K562 (cell line): ENCODE measurements at regions not wholly inside any gene's neighbourhood (a gene's known extent, or its start where the extent isn't known, plus 50 kb on each side); places are given as distances from the start of the nearest gene placed in this dataset.

Experiments used
- ATAC-seq: fragments of 200-7000 bp; cut with Tn5 transposase; 3 replicates; pipeline ENCODE4 v1.9.1; 2020; ENCODE audit warnings: moderate library complexity
- BruUV-seq: library from RNA; stranded (reverse); fragments of 400-500 nt; replicated peaks from 2 replicates; lab custom pipeline; 2021; lab: Mats Ljungman, UMichigan
- CTCF ChIA-PET: fragments of 300-600 bp; formaldehyde crosslinking; extraction: SDS; loops from one replicate; lab custom pipeline; 2021; ENCODE audit warnings: low intra/inter-chr PET ratio; lab: Yijun Ruan, JAX
- POLR2A ChIA-PET: fragments of 300-600, 350-650 bp; sonication (Branson Sonifier 250); formaldehyde crosslinking; extraction: SDS; loops from one replicate; lab custom pipeline; 2021; ENCODE audit warnings: antibody characterized with exemption, inconsistent platforms; lab: Yijun Ruan, JAX
- DNase-seq, 4 experiments: peaks; one replicate each; pipeline versions ENCODE4 v3.0.0 to v3.0.0-alpha.2; 2011 to 2018; ENCODE audit warnings: low spot score in 3 of 4, mixed read lengths in 3 of 4; ENCODE audit errors: extremely low read depth in 1 of 4
- FAIRE-seq: peaks from 2 replicates; lab custom pipeline; 2011; peaks lifted over from hg19 to GRCh38; lab: Jason Lieb, UNC
- H2AFZ ChIP-seq: 2 replicates; pipeline ENCODE4 v1.6.0; 2011; ENCODE audit warnings: low read depth, low read length, control low read depth, inconsistent platforms
- H3K27ac ChIP-seq: fragments of 200-600 bp; 3 replicates; pipeline ENCODE4 v1.8.0; 2011; ENCODE audit warnings: low read depth, mild to moderate bottlenecking, control low read depth, inconsistent platforms, low read length, moderate library complexity, mixed read lengths; ENCODE audit errors: extremely low read depth
- H3K27me3 ChIP-seq, 2 experiments: fragments of 300-600 bp in 1 of 2; 2 replicates in 1 of 2; 3 replicates in 1 of 2; pipeline versions ENCODE4 v1.6.0 to v1.8.0; 2011; ENCODE audit warnings: inconsistent platforms in 2 of 2, low read length in 2 of 2, mild to moderate bottlenecking in 1 of 2, mixed read lengths in 1 of 2, moderate library complexity in 1 of 2; ENCODE audit not compliant: control insufficient read depth in 2 of 2, insufficient read depth in 2 of 2
- H3K36me3 ChIP-seq: fragments of 300-600 bp; 3 replicates; pipeline ENCODE4 v1.8.0; 2011; ENCODE audit warnings: mild to moderate bottlenecking, low read length, inconsistent platforms; ENCODE audit not compliant: control insufficient read depth, insufficient read depth
- H3K4me1 ChIP-seq, 2 experiments: fragments of 200-600 bp in 1 of 2; replicated peaks in 1 of 2; 2 replicates in 1 of 2; 3 replicates in 1 of 2; pipeline versions ENCODE4 v1.5.1 to v1.8.0; 2011; ENCODE audit warnings: inconsistent platforms in 2 of 2, low read length in 2 of 2, mild to moderate bottlenecking in 1 of 2, mixed read lengths in 1 of 2, moderate library complexity in 1 of 2; ENCODE audit not compliant: control insufficient read depth in 2 of 2, insufficient read depth in 2 of 2
- H3K4me2 ChIP-seq: 2 replicates; pipeline ENCODE4 v1.6.1; 2011; ENCODE audit warnings: low read length, control low read depth, inconsistent platforms, mixed read lengths; ENCODE audit not compliant: insufficient read depth
- H3K4me3 ChIP-seq: fragments of 200-600 bp; sonication (generic), shearing (Covaris generic); 2 replicates; pipeline ENCODE4 v1.5.1; 2016; ENCODE audit warnings: control low read depth, inconsistent platforms
- H3K79me2 ChIP-seq: fragments of 200-600 bp; 3 replicates; pipeline ENCODE4 v1.8.0; 2011; ENCODE audit warnings: low read length, inconsistent platforms; ENCODE audit not compliant: control insufficient read depth, insufficient read depth
- H3K9ac ChIP-seq, 2 experiments: 2 replicates each; pipeline versions ENCODE4 v1.6.0 to v1.6.1; 2011; ENCODE audit warnings: low read depth in 2 of 2, low read length in 2 of 2, control low read depth in 1 of 2, inconsistent platforms in 1 of 2, mild to moderate bottlenecking in 1 of 2, mixed read lengths in 1 of 2; ENCODE audit not compliant: insufficient read depth in 1 of 2
- H3K9me1 ChIP-seq: one replicate; pipeline ENCODE4 v1.6.0; 2011; ENCODE audit warnings: inconsistent platforms, mild to moderate bottlenecking, low read length, moderate library complexity; ENCODE audit not compliant: control insufficient read depth, insufficient read depth
- H3K9me3 ChIP-seq: replicated peaks from 2 replicates; pipeline ENCODE4 v1.5.1; 2011; ENCODE audit warnings: low read depth, low read length, inconsistent platforms; ENCODE audit not compliant: control insufficient read depth, insufficient read depth
- H4K20me1 ChIP-seq: replicated peaks from 2 replicates; pipeline ENCODE4 v1.6.1; 2011; ENCODE audit warnings: low read length, inconsistent platforms, mixed read lengths; ENCODE audit not compliant: control insufficient read depth, insufficient read depth
- ELK3 ChIP-seq: fragments of 450-650 bp; formaldehyde crosslinking; IDR thresholded peaks from 2 replicates; pipeline ENCODE4 v1.4.0; 2020; ENCODE audit warnings: mild to moderate bottlenecking
- SPI1 ChIP-seq: IDR thresholded peaks from 2 replicates; pipeline ENCODE4 v1.6.1; 2011; ENCODE audit warnings: low read depth, low read length, control low read depth, borderline replicate concordance
- ZBTB40 ChIP-seq, 2 experiments: fragments of 450-650 bp in 1 of 2; sonication (generic) in 1 of 2; formaldehyde crosslinking in 1 of 2; IDR thresholded peaks; 2 replicates each; pipeline versions ENCODE4 v1.7.1 to v1.9.0; 2016 to 2022; ENCODE audit warnings: inconsistent platforms in 1 of 2, mild to moderate bottlenecking in 1 of 2, missing genetic modification reagents in 1 of 2
- WGBS: fragments of 100-300 bp; shearing (Covaris generic); methylation state at CpG from one replicate; pipeline ENCODE4 v1.1.6; 2016; ENCODE audit warnings: low coverage, mixed read lengths; ENCODE audit not compliant: insufficient coverage; ENCODE audit errors: missing lambda C conversion rate; 5-methylcytosine and 5-hydroxymethylcytosine counted together
- in situ Hi-C: fragments of 300-500 bp; cut with MboI; formaldehyde crosslinking; loops from 4 replicates; pipeline ENCODE4 v1.15.0; 2018; ENCODE audit warnings: inconsistent platforms, mixed read lengths
- intact Hi-C: fragments of 100-400 bp; cut with micrococcal nuclease; formaldehyde crosslinking; loops from 2 replicates; pipeline ENCODE4 v1.14.2; 2022

DNA sequence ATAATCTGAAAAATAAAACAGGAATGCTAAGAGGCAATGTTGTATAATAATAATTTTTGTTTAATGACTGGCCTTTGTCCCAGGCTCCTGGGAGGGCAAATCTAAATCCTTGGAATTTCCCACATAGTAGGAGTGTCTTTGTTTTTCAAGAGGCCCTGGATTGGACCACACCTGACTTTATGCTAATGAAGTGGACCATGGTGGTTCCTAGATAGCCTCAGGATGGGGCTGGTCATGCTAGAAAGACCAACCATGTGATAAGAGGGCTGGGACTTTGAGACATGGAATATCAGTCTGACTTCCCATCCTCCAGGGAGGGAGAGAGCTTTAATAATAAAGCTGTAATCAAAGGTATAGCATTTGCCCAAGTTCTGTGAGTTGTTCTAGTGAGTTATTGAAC is 138.2 kb upstream of the RAB4A start:
- in situ Hi-C loops = no loop called here

GRCh38 chr1:229133151-229133550 is 137.8 kb upstream of the RAB4A start:
- peak; percentile 68; the same call in 1 of the 2 replicates for TF ChIP-seq SPI1
- no peak for TF ChIP-seq ZBTB40 (IDR thresholded peaks at IDR 0.05)
- no peak for TF ChIP-seq ZBTB40 (CRISPR knock-in tag; IDR thresholded peaks at IDR 0.05)
- TF ChIP-seq, all 486 proteins: peak for 1
- BruUV-seq = no TSS peak
- no peak overlapping the region for H3K4me3 ChIP-seq
- ATAC-seq (no peak), FAIRE-seq (no peak), DNase-seq (no peak)
- in situ Hi-C loops (no loop called here), intact Hi-C loops (no loop called here)
- POLR2A ChIA-PET = interaction anchor here (0.6 kb wide), 1 partner anchor 13 kb away, joined by 3 read pairs; no protein-coding TSS in a partner anchor
- H3K9me1 ChIP-seq = no peaks in the 10 kb centered on the region
- H3K36me3 ChIP-seq = no peaks in the 10 kb centered on the region
- H3K4me2 ChIP-seq = no peak overlapping the region
- CTCF ChIA-PET = no interaction called here
- WGBS = 0% methylated on average over 2 of the region's 2 CpGs
- no peak overlapping the region for H3K9ac ChIP-seq
- no peaks in the 10 kb centered on the region for H4K20me1 ChIP-seq
- H3K27me3 ChIP-seq = peaks cover 3 to 16% of the 10 kb centered on the region in 2 experiments; a peak in 4 of 5 replicates
- H3K27ac ChIP-seq = no peak overlapping the region
- no peaks in the 10 kb centered on the region for H3K9me3 ChIP-seq
- no peak overlapping the region for H2AFZ ChIP-seq
- no peaks in the 10 kb centered on the region for H3K79me2 ChIP-seq
- H3K4me1 ChIP-seq = no peaks in the 10 kb centered on the region

More for the DNA sequence above, 138.2 kb upstream of the RAB4A start:
- no peaks in the 10 kb centered on the region for H3K79me2 ChIP-seq
- CTCF ChIA-PET = no interaction called here
- H3K9me1 ChIP-seq = no peaks in the 10 kb centered on the region
- no peak overlapping the region for H3K9ac ChIP-seq
- no peaks in the 10 kb centered on the region for H3K9me3 ChIP-seq
- intact Hi-C loops = no loop called here
- no peak overlapping the region for H3K27ac ChIP-seq
- no peak overlapping the region for H3K4me2 ChIP-seq
- no peak for FAIRE-seq
- no peak for TF ChIP-seq ELK3
- POLR2A ChIA-PET = no interaction called here
- BruUV-seq = no TSS peak
- no peak overlapping the region for H3K4me3 ChIP-seq
- no peaks in the 10 kb centered on the region for H3K4me1 ChIP-seq
- no peaks in the 10 kb centered on the region for H3K36me3 ChIP-seq
- peaks cover 5 to 16% of the 10 kb centered on the region in 2 experiments; a peak in 4 of 5 replicates for H3K27me3 ChIP-seq
- no peak for ATAC-seq
- no peaks in the 10 kb centered on the region for H4K20me1 ChIP-seq
- no peak overlapping the region for H2AFZ ChIP-seq
- DNase-seq = no peak
